GM12878 (cell line): ENCODE measurements at regions not wholly inside any gene's neighbourhood (a gene's known extent, or its start where the extent isn't known, plus 50 kb on each side); places are given as distances from the start of the nearest gene placed in this dataset.

Experiments
- ATAC-seq: fragments of 200-7000 bp; cut with Tn5 transposase; 3 replicates; pipeline ENCODE4 v1.9.1; 2020; ENCODE audit warnings: mild to moderate bottlenecking, moderate library complexity
- BruUV-seq: library from RNA; stranded (reverse); fragments of 400-500 nt; replicated peaks from 2 replicates; lab custom pipeline; 2021; lab: Mats Ljungman, UMichigan
- CTCF ChIA-PET: fragments of 300-600 bp; sonication (Branson Sonifier 250); formaldehyde crosslinking; extraction: SDS; loops from one replicate; lab custom pipeline; 2021; ENCODE audit warnings: inconsistent platforms; lab: Yijun Ruan, JAX
- POLR2A ChIA-PET: fragments of 350-600 bp; formaldehyde crosslinking; extraction: SDS; loops from one replicate; lab custom pipeline; 2021; ENCODE audit warnings: inconsistent platforms; lab: Charles Lee
- RAD21 ChIA-PET: fragments of 300-600 bp; sonication (Branson Sonifier 250); formaldehyde crosslinking; loops from one replicate; lab custom pipeline; 2023; ENCODE audit warnings: antibody characterized with exemption; ENCODE audit not compliant: unreplicated experiment; lab: Charles Lee
- SMC1A ChIA-PET: fragments of 300-600 bp; sonication (Branson Sonifier 250); formaldehyde crosslinking; loops from one replicate; lab custom pipeline; 2023; ENCODE audit not compliant: unreplicated experiment, uncharacterized antibody; lab: Charles Lee
- DNase-seq: peaks from one replicate; pipeline ENCODE4 v3.0.0-alpha.2; 2011; ENCODE audit warnings: low read depth, low spot score
- FAIRE-seq: peaks from 3 replicates; lab custom pipeline; 2011; peaks lifted over from hg19 to GRCh38; lab: Jason Lieb, UNC
- H2AFZ ChIP-seq: 2 replicates; pipeline ENCODE4 v1.6.0; 2011; ENCODE audit warnings: low read depth, low read length, control low read depth; ENCODE audit not compliant: control insufficient read depth
- H3K27ac ChIP-seq: 2 replicates; pipeline ENCODE4 v1.5.1; 2011; ENCODE audit warnings: control low read depth; ENCODE audit not compliant: control insufficient read depth, insufficient read depth
- H3K27me3 ChIP-seq, 2 experiments: replicated peaks in 1 of 2; 2 replicates each; pipeline versions ENCODE4 v1.6.0 to v1.6.1; 2011; ENCODE audit warnings: low read length in 1 of 2; ENCODE audit not compliant: control insufficient read depth in 2 of 2, insufficient read depth in 2 of 2
- H3K36me3 ChIP-seq, 2 experiments: 2 replicates each; pipeline ENCODE4 v1.5.1; 2011; ENCODE audit warnings: low read length in 1 of 2; ENCODE audit not compliant: control insufficient read depth in 2 of 2, insufficient read depth in 2 of 2
- H3K4me1 ChIP-seq: 2 replicates; pipeline ENCODE4 v1.6.1; 2011; ENCODE audit warnings: mild to moderate bottlenecking, low read length, moderate library complexity, mixed read lengths; ENCODE audit not compliant: control insufficient read depth, insufficient read depth
- H3K4me2 ChIP-seq: 2 replicates; pipeline ENCODE4 v1.6.0; 2011; ENCODE audit warnings: control low read depth; ENCODE audit not compliant: control insufficient read depth, insufficient read depth
- H3K4me3 ChIP-seq: fragments of 200-600 bp; sonication (generic); 2 replicates; pipeline ENCODE4 v1.5.1; 2016
- H3K79me2 ChIP-seq: 2 replicates; pipeline ENCODE4 v1.6.0; 2011; ENCODE audit warnings: low read length; ENCODE audit not compliant: control insufficient read depth, insufficient read depth
- H3K9ac ChIP-seq: 2 replicates; pipeline ENCODE4 v1.8.0; 2011; ENCODE audit warnings: low read length, control low read depth, mixed read lengths; ENCODE audit not compliant: control insufficient read depth, insufficient read depth
- H3K9me3 ChIP-seq: replicated peaks from 3 replicates; pipeline ENCODE4 v1.5.1; 2011; ENCODE audit warnings: mild to moderate bottlenecking, low read length; ENCODE audit not compliant: control insufficient read depth, insufficient read depth
- H4K20me1 ChIP-seq: 2 replicates; pipeline ENCODE4 v1.6.0; 2011; ENCODE audit not compliant: control insufficient read depth, insufficient read depth
- ATF3 ChIP-seq: IDR thresholded peaks from 2 replicates; pipeline ENCODE4 v1.6.1; 2011; ENCODE audit warnings: low read depth, mild to moderate bottlenecking, low read length, moderate library complexity, borderline replicate concordance; ENCODE audit errors: extremely low read depth
- BCL3 ChIP-seq: IDR thresholded peaks from 2 replicates; pipeline ENCODE4 v1.6.1; 2011; ENCODE audit warnings: borderline replicate concordance, low read depth, mild to moderate bottlenecking, moderate library complexity, low read length; ENCODE audit not compliant: insufficient read depth, poor library complexity, severe bottlenecking
- CBX3 ChIP-seq: fragments of 200-600 bp; sonication (generic); IDR thresholded peaks from 2 replicates; pipeline ENCODE4 v1.6.1; 2016; ENCODE audit warnings: low read depth, borderline replicate concordance
- E2F8 ChIP-seq: fragments of 450-650 bp; IDR thresholded peaks from 2 replicates; pipeline ENCODE4 v1.6.1; 2018; ENCODE audit warnings: mild to moderate bottlenecking, low read depth, moderate library complexity; ENCODE audit not compliant: partially characterized antibody
- EED ChIP-seq: sonication (generic); IDR thresholded peaks from 2 replicates; pipeline ENCODE4 v1.6.1; 2016; ENCODE audit warnings: antibody characterized with exemption, low read depth
- IKZF1 ChIP-seq: fragments of 450-650 bp; conservative IDR thresholded peaks from 2 replicates; pipeline ENCODE4 v1.6.1; 2017; ENCODE audit warnings: antibody characterized with exemption, mild to moderate bottlenecking
- NRF1 ChIP-seq: conservative IDR thresholded peaks from 2 replicates; pipeline ENCODE4 v1.6.1; 2011; ENCODE audit warnings: mild to moderate bottlenecking, low read depth, low read length, improper control_type of control experiment
- PAX5 ChIP-seq: IDR thresholded peaks from 2 replicates; pipeline ENCODE4 v1.6.1; 2011; ENCODE audit warnings: low read depth, low read length, borderline replicate concordance
- RB1 ChIP-seq: fragments of 450-650 bp; formaldehyde crosslinking; IDR thresholded peaks from 2 replicates; pipeline ENCODE4 v1.6.1; 2017; ENCODE audit warnings: mild to moderate bottlenecking, borderline replicate concordance
- RFX5 ChIP-seq: IDR thresholded peaks from 2 replicates; pipeline ENCODE4 v1.6.1; 2011; ENCODE audit warnings: low read depth, low read length, improper control_type of control experiment
- SKIL ChIP-seq: fragments of 450-650 bp; IDR thresholded peaks from 2 replicates; pipeline ENCODE4 v1.6.1; 2017; ENCODE audit warnings: mild to moderate bottlenecking, low read depth, inconsistent platforms; ENCODE audit not compliant: poor library complexity, severe bottlenecking
- ZBED1 ChIP-seq: IDR thresholded peaks from 2 replicates; pipeline ENCODE4 v1.6.1; 2016; ENCODE audit warnings: borderline replicate concordance
- ZNF217 ChIP-seq: fragments of 450-650 bp; IDR thresholded peaks from 2 replicates; pipeline ENCODE4 v1.6.1; 2017; ENCODE audit warnings: antibody characterized with exemption, mild to moderate bottlenecking
- WGBS: methylation state at CpG from one replicate; pipeline ENCODE4 v1.1.6; 2016; ENCODE audit warnings: low lambda C conversion rate; ENCODE audit not compliant: insufficient replicate concordance, insufficient coverage; ENCODE audit errors: missing lambda C conversion rate; 5-methylcytosine and 5-hydroxymethylcytosine counted together
- in situ Hi-C: fragments of 300-500 bp; cut with MboI; formaldehyde crosslinking; loops from 9 replicates; pipeline ENCODE4 v1.14.3; 2018; ENCODE audit warnings: mixed read lengths
- intact Hi-C: fragments of 100-400 bp; cut with micrococcal nuclease; formaldehyde crosslinking; loops from one replicate; pipeline ENCODE4 v1.14.2; 2022; ENCODE audit not compliant: unreplicated experiment

DNA sequence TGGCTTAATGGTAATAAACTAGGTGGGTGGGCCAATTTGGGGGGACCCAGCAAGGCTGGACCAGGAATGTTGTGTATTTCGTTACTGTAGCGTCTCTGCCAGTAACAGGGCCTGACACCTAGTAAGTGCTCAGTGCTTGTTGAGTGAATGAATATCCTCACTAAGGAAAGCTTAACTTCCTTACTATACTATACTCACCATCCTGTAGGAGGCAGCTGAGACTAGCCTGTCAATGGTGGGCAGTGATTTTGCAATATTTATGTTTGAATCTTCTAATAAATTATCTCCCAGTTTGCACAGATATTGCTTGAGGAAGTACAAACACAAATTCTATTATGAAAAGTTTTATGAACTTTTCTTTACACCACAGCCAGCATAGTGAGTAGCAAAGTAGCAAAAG, 370.7 kb upstream of the SYT4 start (continued):
- no peak for TF ChIP-seq SKIL
- TF ChIP-seq ZNF217: no peak

- CTCF ChIA-PET: no interaction called here
- Histone ChIP-seq H2AFZ (no peak overlapping the region), H3K27me3 (no peaks in the 10 kb centered on the region), H3K4me3 (no peak overlapping the region), H3K27ac (no peak overlapping the region), H3K79me2 (no peaks in the 10 kb centered on the region), H3K36me3 (no peaks in the 10 kb centered on the region), H3K9me3 (no peaks in the 10 kb centered on the region), H4K20me1 (no peaks in the 10 kb centered on the region), H3K4me1 (no peaks in the 10 kb centered on the region), H3K9ac (no peak overlapping the region), H3K4me2 (no peak overlapping the region)
- FAIRE-seq (no peak), DNase-seq (no peak), ATAC-seq (no peak)
- BruUV-seq: no TSS peak
- RAD21 ChIA-PET: no interaction called here
- in situ Hi-C loops: no loop called here
- SMC1A ChIA-PET: no interaction called here
- POLR2A ChIA-PET: no interaction called here
- intact Hi-C loops: no loop called here
- 0% methylated on average over 1 of the region's 1 CpG for WGBS
- no peak for TF ChIP-seq PAX5
- TF ChIP-seq BCL3: no peak
- TF ChIP-seq NRF1: no peak
- TF ChIP-seq ATF3: no peak
- TF ChIP-seq EED: no peak
- TF ChIP-seq ZBED1: no peak
- no peak for TF ChIP-seq E2F8
- TF ChIP-seq SKIL: no peak
- TF ChIP-seq RB1: no peak
- no peak for TF ChIP-seq IKZF1
- no peak for TF ChIP-seq CBX3
- no peak for TF ChIP-seq RFX5
Measured at GRCh38 chr18:43649649-43650357, 372.5 kb upstream of the SYT4 start.
